Skeletal muscle tissue (tissue), 3 donors: ENCODE measurements at regions not wholly inside any gene's neighbourhood (a gene's known extent, or its start where the extent isn't known, plus 50 kb on each side); places are given as distances from the start of the nearest gene placed in this dataset.

ENCODE experiments used
- H3K27ac ChIP-seq: one replicate; pipeline ENCODE4 v1.7.0; 2013; ENCODE audit warnings: mild to moderate bottlenecking, low read depth, low read length, inconsistent platforms
- H3K27me3 ChIP-seq, 3 donors: one replicate each; pipeline ENCODE4 v1.7.0; 2013; ENCODE audit warnings: low read length in 3 of 3; ENCODE audit not compliant: control insufficient read depth in 3 of 3, insufficient read depth in 3 of 3
- H3K36me3 ChIP-seq, 3 donors: one replicate each; pipeline ENCODE4 v1.7.0; 2013; ENCODE audit warnings: low read length in 3 of 3; ENCODE audit not compliant: control insufficient read depth in 3 of 3, insufficient read depth in 3 of 3
- H3K4me1 ChIP-seq, 3 donors: one replicate each; pipeline ENCODE4 v1.7.0; 2013; ENCODE audit warnings: low read length in 3 of 3, mild to moderate bottlenecking in 3 of 3; ENCODE audit not compliant: control insufficient read depth in 3 of 3, insufficient read depth in 3 of 3
- H3K4me3 ChIP-seq, 3 donors: one replicate each; pipeline ENCODE4 v1.7.0; 2013; ENCODE audit warnings: low read length in 3 of 3
- H3K9ac ChIP-seq, 3 donors: one replicate each; pipeline ENCODE4 v1.7.0; 2013; ENCODE audit warnings: low read length in 3 of 3, mild to moderate bottlenecking in 3 of 3, moderate library complexity in 2 of 3, low read depth in 1 of 3
- H3K9me3 ChIP-seq, 3 donors: one replicate each; pipeline ENCODE4 v1.7.0; 2013; ENCODE audit warnings: low read length in 3 of 3; ENCODE audit not compliant: control insufficient read depth in 3 of 3
- donor health status: Osteomylitis.

GRCh38 chr21:40931197-40931596, 84.2 kb upstream of the DSCAM start:
- Histone ChIP-seq H3K36me3 (no peaks in the 10 kb centered on the region), H3K27ac (no peak overlapping the region), H3K4me3 (no peak overlapping the region)

DNA sequence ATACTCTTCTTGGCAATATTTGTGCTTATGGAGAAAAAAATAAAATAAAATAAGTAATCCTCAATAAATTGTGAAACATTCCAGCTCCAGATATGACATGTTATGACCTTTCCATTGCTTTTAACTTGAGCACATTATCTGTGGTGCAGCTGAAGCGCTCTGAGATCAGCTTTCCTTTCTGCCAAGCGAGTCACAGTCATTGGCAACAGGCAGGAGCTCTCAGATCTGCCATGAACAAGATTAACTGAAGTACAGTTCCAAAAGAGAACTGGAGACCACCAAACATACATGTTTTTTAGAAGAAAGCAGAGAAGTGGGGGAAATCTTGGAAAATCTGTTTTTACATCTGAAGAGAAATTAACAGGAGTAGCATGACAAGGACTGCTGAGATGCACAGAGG, 89.2 kb upstream of the DSCAM start:
- Histone ChIP-seq H3K9ac (no peak overlapping the region), H3K4me3 (no peak overlapping the region), H3K36me3 (no peaks in the 10 kb centered on the region), H3K9me3 (no peaks in the 10 kb centered on the region), H3K4me1 (no peaks in the 10 kb centered on the region), H3K27ac (no peak overlapping the region), H3K27me3 (no peaks in the 10 kb centered on the region)

More at GRCh38 chr21:40931197-40931596, 84.2 kb upstream of the DSCAM start:
- H3K9me3 ChIP-seq = no peaks in the 10 kb centered on the region
- no peaks in the 10 kb centered on the region for H3K4me1 ChIP-seq
- H3K27me3 ChIP-seq = peaks cover 0 to 3% (median 0%) of the 10 kb centered on the region in 3 donors
- no peak overlapping the region for H3K9ac ChIP-seq

DNA sequence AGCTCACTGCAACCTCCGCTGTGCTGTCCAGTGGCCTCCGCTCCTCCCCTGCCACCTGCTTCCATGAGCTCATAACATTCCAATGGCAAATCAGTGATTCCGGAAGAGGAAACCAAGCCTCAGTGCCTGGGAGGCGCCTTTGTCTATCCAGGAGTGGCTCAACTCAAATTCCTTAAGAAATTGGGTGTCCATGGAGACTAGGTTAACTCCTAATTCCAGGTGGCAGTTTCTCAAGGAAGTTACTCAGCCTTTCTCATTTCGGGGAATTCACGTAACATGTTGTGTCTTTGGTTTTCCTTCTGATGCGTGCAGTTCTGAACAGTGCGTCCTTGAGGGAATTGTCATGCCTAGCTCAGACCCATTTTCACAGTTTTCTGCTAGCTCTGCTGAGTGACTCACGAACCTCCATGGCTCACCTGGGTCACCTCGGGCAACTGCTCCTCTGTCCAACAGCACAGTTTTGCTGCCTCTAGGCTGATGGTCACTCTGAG, 89.9 kb upstream of the DSCAM start:
- no peaks in the 10 kb centered on the region for H3K27me3 ChIP-seq
- H3K4me3 ChIP-seq = no peak overlapping the region
- H3K4me1 ChIP-seq = no peaks in the 10 kb centered on the region
- no peaks in the 10 kb centered on the region for H3K36me3 ChIP-seq
- H3K27ac ChIP-seq = no peak overlapping the region
- H3K9me3 ChIP-seq = no peaks in the 10 kb centered on the region
- H3K9ac ChIP-seq = no peak overlapping the region

DNA sequence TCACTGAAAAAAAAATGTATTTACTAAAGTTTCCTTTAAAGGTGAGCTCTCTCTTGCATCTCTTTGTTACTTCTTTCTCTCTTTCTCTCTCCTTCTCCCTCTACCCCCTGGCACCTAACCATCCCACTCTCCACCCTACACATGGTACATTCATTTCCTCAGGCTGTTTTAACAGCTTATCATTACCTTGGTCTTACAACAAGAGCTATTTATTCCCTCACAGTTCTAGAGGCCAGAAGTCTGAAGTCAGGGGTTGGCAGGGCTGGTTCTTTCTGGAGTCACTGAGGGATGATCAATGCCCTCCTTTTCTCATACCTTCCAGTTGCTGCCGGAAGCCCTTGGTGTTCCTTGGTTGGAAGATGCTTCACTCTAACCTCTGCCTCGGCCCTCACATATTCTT, 91.1 kb upstream of the DSCAM start:
- Histone ChIP-seq H3K27ac (no peak overlapping the region), H3K9ac (no peak overlapping the region), H3K9me3 (no peaks in the 10 kb centered on the region), H3K36me3 (no peaks in the 10 kb centered on the region), H3K4me3 (no peak overlapping the region), H3K4me1 (no peaks in the 10 kb centered on the region), H3K27me3 (no peaks in the 10 kb centered on the region)

DNA sequence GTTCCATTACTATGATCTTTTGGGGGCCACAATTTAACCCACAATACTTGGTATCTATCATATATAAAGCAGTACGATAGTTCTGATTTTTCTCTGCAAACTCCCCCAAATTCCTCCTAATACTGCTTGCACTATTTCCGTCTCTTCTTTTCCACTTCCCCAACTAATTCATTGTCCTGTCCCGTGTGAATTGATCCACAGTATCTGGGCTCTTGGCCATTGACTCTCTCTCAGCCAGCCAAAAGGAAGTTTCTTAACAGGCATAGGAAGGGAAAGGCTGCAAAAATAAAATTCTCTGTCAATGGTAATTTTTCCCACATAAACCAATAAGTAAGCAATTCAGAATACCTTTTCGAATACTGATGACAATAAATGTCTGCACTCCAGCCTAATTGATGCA, 91.7 kb upstream of the DSCAM start:
- Histone ChIP-seq H3K27me3 (no peaks in the 10 kb centered on the region), H3K4me3 (no peak overlapping the region), H3K36me3 (no peaks in the 10 kb centered on the region), H3K27ac (no peak overlapping the region), H3K9ac (no peak overlapping the region), H3K9me3 (no peaks in the 10 kb centered on the region), H3K4me1 (no peaks in the 10 kb centered on the region)

GRCh38 chr21:40947713-40948112, 100.8 kb upstream of the DSCAM start:
- Histone ChIP-seq H3K4me1 (no peaks in the 10 kb centered on the region), H3K36me3 (no peaks in the 10 kb centered on the region)

GRCh38 chr21:40950970-40951369, 104.0 kb upstream of the DSCAM start:
- no peak overlapping the region for H3K27ac ChIP-seq
- H3K4me3 ChIP-seq = no peak overlapping the region
- no peaks in the 10 kb centered on the region for H3K27me3 ChIP-seq
- H3K9me3 ChIP-seq = no peaks in the 10 kb centered on the region
- no peak overlapping the region for H3K9ac ChIP-seq
- H3K4me1 ChIP-seq = no peaks in the 10 kb centered on the region
- no peaks in the 10 kb centered on the region for H3K36me3 ChIP-seq

More at GRCh38 chr21:40947713-40948112, 100.8 kb upstream of the DSCAM start:
- no peak overlapping the region for H3K9ac ChIP-seq
- H3K27me3 ChIP-seq = no peaks in the 10 kb centered on the region
- H3K27ac ChIP-seq = no peak overlapping the region
- H3K9me3 ChIP-seq = no peaks in the 10 kb centered on the region
- no peak overlapping the region for H3K4me3 ChIP-seq

GRCh38 chr21:40952551-40953323, 105.8 kb upstream of the DSCAM start:
- no peaks in the 10 kb centered on the region for H3K9me3 ChIP-seq
- H3K36me3 ChIP-seq = no peaks in the 10 kb centered on the region
- H3K9ac ChIP-seq = no peak overlapping the region
- no peaks in the 10 kb centered on the region for H3K27me3 ChIP-seq
- no peaks in the 10 kb centered on the region for H3K4me1 ChIP-seq
- no peak overlapping the region for H3K4me3 ChIP-seq
- no peak overlapping the region for H3K27ac ChIP-seq

DNA sequence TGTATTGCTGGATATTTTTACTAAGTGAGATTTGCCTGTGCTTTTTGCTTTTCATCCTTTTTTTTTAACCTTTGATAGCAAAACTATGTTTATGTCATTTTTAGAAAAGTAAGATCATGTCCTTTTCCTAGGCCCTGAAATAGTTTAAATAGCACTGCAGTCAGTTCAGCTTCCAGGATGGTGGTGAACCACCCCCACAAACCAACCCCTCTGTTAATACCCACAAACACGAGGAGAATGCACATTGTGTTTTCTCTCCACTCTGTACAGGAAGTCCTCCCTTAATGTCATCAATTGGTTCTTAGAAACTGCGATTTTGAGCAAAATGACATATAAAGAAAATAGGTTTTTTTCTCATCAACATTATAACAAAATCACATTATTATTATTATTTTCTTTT, 117.7 kb upstream of the DSCAM start:
- no peak overlapping the region for H3K27ac ChIP-seq
- no peak overlapping the region for H3K9ac ChIP-seq
- no peaks in the 10 kb centered on the region for H3K36me3 ChIP-seq
- H3K4me3 ChIP-seq = no peak overlapping the region
- no peaks in the 10 kb centered on the region for H3K4me1 ChIP-seq
- H3K9me3 ChIP-seq = peaks cover 0 to 3% (median 0%) of the 10 kb centered on the region in 3 donors
- H3K27me3 ChIP-seq = peaks cover 0 to 4% (median 0%) of the 10 kb centered on the region in 3 donors

DNA sequence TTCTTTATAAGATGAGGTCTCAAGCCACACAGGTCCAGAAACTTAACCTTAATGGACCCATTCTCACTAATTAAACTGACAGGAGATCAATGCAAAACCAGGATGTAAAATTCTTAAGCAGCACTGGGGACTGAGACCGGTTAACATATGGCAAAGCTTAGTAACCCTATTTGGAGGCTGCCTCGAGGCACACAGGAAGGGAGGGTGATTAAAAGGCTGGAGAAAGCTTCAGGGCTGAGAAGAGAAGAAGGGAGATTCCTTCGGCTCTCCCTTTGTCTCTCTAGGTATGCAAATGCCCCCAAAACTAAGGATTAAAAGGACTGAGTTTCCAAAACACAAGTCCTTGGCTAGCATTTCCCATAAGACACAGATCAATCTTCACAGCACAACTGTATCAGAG, 120.8 kb upstream of the DSCAM start:
- Histone ChIP-seq H3K36me3 (no peaks in the 10 kb centered on the region), H3K9ac (no peak overlapping the region), H3K27ac (no peak overlapping the region), H3K4me1 (no peaks in the 10 kb centered on the region), H3K4me3 (no peak overlapping the region), H3K27me3 (peaks cover 0 to 4% (median 0%) of the 10 kb centered on the region in 3 donors), H3K9me3 (no peaks in the 10 kb centered on the region)
